Fibroblast of skin of left biceps (primary cell): ENCODE measurements at regions not wholly inside any gene's neighbourhood (a gene's known extent, or its start where the extent isn't known, plus 50 kb on each side); places are given as distances from the start of the nearest gene placed in this dataset.

ENCODE experiments used
- DNase-seq, 2 experiments: peaks; one replicate each; pipeline ENCODE4 v3.0.0-alpha.2; 2013; ENCODE audit warnings: low read depth in 2 of 2

DNA sequence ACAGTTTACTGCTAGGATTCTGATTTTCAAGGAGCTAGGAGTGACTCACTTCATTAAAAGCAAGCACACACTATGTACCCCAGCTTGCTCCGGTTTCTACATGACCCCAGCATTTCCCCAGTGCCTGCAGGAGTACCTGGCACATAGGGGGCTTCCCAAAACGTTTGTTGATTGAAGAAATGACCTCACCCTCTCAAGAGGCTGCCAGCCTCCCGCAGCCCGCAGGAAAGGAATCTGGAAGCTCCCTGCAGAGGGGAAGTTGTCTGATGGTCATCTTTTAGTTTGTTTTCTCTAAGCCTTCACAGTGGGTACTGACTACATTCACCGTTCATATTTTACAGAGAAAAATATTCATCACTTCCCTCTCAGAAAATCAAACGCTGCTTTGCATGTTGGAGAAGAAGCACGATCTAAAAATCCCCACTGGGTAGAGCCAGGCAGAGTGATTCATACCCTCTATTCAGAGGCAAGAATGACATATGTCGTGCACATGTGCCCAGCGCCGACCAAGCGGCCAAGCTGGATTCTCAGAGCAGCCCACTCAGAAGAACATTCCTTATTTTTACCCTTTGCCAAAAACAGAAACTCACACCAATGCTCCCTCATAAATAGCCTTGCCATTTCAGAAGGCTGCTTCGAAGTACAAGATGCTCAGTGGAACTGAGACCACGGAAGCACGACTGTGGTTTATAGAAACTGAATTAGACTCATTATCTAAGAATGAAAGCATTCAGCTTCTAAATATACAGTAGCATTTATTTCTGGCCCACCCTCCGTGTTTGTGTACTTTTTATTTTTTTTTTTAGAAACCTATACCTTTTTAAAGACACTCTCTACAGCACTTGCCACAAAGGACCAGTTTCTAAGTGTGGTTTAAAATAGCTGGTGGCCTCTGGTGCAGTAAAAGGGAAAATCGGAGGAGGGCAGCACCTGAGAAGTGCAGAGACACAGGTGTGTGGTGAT is 143.2 kb downstream of the MIS18A start:
- peak; percentile 63 to 70 for DNase-seq

DNA sequence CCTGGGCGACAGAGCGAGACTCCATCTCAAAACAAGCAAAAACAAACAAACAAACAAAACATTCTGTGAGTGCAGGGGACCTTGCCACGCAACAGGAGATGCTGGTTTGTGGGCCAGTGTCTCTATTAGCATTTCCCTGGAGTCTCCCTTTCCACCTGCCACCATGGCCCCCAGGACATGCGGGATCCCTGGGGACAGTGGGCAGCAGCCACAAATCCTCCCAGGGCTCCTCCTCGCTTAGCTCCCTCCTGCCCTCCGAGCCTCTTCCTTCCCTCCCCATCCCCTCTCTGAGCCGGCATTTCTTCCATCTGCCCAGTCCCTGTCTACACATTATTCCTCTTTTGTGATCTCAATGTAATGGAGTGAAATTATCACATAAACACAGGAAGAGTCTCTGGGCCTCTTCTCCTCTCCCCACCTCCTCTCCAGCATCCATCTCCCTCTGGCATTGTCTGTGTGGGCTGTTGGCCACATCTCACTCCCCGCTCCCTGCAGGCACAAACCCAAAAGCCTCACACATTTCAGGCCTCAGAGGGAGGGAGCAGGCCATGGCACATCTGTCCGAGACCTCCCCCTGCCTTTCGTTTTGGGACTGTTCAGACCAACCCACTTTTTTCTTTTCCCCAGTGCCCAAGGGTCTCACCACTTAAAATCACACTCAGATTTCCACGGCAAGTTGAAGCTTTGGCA is 144.3 kb downstream of the MIS18A start:
- no peak for DNase-seq

DNA sequence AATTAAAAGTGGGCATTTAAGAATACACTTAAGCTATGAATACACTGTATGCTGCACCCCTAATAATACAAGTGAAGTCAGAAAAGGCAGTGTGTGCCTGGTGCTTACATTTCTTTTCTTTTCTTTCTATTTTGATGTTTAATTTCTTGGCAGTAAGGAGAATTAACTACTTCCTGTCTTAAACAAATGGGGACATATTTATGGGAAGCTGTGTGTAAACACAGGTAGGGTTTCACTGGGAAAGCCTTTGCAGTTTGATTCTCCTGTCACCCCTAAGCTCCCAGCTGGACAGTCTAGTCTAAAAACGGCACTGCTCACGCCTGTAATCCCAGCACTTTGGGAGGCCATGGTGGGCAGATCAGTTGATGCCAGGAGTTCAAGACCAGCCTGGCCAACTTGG is 146.0 kb downstream of the MIS18A start:
- DNase-seq, result no peak

DNA sequence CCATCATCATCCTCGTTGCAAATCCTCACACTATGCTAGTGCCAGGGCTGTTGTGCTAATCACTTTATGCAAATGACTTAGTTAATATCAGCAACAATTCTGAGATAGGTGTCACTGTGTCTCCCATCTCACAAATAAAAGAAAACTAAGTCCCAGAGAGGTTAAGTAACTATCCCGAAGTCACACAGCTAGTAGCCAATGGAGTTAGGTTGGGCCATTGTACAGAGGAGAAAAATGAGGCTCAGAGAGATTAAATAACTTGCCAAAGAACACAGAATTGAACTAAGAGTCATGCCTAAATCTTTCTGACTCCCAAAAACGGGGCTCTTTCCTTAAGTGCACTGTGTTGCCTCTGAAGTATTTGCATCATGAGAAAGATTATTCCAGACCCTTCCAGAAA is 146.4 kb downstream of the MIS18A start:
- DNase-seq, result no peak

DNA sequence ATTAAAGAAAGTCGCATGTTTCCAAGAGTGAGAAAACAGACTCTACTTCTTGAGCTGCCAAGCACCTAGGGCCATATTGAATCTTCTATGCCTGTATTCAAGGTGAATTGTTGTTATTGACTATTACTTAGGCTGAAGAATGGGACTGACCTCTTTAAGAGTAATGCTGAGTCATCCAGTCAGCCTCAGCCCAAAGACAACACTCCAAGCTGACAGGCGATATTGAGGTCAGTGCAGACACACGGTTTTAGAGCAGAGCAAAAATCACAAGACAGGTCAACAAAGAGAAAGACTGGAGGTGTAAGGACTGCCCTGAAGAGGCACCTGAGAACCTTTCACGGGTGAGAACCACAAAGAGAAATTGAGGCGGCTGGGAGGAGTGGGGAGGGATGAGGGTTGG is 146.9 kb downstream of the MIS18A start:
- no peak for DNase-seq

DNA sequence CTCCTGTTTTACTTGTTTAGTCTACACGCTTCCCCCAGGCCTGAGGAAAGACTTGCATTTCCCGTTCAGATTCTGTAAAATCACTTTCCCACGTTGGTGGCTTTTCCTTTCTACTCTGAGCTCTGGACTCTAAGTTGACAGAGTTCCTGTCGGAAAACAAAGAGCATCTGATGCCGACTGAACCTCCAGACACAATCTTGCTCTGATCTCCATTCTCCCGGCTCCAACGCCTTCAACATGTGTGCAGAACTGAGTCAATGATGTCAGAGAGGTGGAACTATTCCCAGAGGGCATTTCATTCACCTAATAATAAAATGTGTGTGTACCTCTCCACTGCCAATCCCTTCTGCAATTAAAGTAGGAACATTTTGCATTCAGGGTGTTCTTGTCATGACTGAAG is 147.7 kb downstream of the MIS18A start:
- DNase-seq, result no peak

DNA sequence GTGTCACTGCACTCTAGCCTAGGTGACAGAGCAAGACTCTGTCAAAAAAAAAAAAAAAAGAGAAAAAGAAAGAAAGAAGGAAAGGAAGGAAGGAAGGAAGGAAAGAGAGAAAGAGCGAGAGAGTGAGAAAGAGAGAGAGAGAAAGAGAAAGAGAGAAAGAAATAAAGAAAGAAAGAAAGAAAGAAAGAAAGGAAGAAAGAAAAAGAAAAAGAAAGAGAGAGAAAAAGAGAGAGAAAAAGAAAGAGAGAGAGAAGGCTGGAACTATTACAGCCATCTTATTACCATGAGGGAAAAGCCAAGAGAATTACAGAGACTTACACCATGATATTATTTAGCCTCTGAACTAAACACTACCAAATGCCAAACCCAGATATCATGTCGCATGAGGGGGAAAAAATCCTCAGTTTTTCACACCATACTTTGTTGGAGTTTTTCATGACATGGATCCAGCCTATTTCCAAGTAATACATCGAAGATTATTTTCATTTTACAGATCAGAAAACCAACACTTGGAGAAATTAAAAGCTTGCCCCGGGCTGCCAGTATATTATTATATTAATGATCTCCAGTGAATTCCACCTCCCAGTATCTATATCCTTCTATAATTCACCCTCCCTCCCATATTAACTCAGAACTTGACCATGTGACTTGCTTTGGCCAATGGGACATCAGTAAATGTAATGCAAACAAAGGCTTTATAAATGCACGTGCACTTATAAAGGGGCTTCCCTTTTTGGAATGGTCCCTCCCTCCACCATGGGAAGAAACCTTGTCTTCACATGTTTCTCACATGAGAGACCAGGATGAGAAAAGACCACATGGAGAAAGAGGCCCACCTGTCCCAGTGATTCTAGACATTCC is 148.6 kb downstream of the MIS18A start:
- no peak for DNase-seq

DNA sequence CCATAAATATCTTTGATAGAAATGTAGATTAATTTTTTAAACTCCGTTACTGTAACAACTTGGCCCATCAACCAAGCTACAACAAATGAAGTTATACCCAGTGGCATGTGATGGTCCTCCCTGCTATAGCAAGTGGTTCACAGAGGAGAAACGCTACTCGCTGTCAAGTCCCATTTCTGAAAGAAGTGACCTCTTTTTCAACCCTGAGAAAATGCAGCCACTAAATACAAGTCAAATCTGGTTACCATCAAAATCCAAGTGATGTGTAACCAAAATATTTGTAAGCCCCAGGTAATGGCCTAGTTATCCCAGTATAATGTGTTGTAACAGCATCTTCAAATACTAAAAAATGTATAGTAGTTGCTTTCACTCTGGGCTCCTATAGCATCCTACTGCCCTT is 151.8 kb downstream of the MIS18A start:
- no peak for DNase-seq

DNA sequence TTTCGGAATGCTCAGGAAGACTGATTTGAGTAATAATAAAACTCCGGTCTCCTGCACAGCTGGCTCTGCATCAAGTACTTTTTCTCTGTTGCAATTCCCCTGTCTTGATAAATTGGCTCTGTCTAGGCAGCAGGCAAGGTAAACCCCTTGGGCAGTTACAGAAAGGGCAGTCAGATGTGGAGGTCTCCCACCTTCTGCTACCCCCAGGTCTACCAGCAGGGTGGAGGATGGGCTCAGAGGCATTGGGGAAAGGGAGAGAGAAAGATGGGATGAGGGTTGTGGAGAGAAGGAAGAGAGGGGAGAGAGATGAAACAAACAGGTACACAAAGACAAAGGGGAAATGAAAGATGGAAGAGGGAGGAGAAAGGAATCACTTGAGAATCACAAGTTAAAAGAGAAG is 156.8 kb downstream of the MIS18A start:
- no peak for DNase-seq

DNA sequence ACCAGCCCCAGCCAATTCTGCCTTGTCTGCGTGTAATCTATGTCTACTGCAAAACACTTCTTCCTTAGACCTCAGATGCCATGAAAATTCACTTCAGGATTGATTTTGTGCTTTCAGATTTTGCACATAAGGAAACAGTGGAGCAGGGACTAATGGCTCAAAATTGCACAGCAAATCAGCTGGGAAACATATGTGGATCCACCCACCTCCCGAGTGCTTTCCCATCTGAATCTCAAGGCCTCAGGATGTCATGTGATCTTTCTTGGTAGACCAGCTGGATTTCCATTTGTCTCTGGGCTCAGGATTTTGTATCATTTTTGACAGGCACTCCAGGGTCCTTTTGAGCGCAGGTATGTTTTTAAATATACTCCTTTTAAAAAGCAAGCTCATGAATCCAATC is 158.6 kb downstream of the MIS18A start:
- no peak for DNase-seq

DNA sequence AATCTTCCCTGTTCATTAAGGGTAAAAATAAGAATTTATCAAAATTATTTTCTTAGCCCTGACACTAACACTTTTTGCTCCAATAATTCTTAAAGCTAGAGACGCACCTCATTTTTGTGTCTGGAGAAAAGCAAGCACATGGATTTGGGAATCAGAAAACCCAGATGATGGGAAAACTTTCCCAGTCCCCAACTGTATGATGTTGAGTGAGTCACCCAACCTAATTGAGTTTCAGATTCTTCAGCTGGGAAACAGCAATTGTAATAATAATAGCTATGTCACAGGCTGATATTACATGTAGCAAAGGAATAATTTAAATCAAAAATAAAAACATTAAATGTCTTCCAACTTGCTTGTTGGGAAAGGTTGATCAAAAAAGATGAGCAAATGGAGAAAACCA is 159.0 kb downstream of the MIS18A start:
- DNase-seq, result no peak

DNA sequence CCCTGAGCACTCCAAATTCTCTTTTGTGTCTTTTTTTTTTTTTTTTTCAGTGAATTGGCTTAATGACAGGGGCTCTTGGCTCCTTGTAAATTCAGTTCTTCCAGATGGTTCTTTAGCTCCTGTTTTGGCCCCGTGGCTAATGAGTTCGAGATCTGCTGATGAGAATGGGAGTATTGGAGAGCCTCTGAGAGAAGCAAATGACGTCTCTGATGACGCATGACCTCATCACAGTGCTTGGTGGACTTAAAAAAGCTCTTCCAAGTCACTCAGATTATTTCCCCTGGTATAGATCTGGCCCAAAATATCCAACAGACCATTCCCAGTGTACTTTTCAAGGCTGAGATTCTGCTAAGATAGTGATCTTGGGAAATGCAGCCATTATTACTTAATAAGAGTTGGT is 159.5 kb downstream of the MIS18A start:
- no peak for DNase-seq

DNA sequence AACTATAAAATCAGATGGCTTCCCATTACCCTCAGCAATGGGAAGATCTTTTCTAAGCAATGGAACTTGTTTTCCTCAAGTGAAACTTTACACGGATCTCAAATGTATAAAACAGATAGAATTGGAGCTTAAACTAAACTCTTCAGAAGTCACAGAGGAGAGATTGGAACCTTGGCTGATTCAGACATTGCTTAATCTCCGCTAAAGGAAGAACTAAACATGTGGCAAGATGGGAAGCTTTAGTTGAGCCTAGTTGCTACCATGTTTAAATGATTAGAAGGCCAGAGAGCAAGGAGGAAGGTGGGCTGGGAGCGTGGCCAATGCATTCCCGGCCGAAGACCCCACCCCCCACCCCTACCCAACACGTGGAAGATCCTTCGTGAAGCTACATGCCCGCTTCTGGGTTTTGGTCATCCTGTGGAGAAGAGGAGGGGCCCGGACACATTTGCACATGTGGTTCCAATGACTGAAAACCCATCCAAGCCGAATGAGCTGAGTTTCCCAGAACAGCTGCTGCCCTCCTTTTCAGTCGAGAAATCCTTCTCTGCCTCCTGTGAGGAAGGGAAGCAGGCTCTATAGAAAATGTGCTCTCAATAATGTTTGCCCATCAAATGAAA is 164.3 kb downstream of the MIS18A start:
- peak; percentile 78 to 82 for DNase-seq

DNA sequence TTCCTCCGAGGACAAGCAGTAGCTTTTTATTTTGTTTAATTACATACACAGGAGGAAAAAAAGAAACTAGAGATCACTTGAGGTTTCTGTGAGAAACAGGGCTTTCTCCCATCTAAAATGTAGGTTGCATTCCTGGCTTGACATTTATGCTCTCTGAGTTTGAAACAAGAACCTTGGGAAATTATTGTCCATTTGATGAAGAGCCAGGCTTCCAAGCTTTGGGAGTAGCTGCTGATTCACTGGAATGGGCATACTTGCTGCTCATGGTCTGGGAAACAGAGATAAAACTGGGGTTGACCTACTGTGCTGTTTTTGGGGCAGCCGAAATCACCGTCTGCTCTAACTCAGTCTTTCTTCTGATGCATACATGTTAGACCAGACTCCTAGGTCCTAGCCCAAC is 165.4 kb downstream of the MIS18A start:
- DNase-seq, result no peak

DNA sequence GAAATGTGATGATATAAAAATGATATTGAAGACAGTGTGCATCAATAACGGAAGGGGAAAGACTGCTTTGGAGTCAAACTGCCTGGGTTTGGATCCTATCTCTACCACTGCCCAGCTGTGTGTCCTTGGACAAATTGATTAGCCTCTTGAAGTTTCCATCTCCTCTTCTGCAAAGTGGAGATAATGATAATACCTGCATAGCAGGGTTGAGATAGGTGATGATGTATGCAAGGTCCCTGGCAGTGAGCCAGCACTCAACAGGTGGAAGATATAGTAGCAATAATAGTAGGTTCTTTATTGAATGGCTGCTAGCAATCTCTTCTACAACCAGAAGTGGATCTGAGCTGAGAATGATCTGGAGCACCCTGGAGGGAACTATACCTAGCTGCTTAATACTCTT is 166.7 kb downstream of the MIS18A start:
- DNase-seq, result no peak

DNA sequence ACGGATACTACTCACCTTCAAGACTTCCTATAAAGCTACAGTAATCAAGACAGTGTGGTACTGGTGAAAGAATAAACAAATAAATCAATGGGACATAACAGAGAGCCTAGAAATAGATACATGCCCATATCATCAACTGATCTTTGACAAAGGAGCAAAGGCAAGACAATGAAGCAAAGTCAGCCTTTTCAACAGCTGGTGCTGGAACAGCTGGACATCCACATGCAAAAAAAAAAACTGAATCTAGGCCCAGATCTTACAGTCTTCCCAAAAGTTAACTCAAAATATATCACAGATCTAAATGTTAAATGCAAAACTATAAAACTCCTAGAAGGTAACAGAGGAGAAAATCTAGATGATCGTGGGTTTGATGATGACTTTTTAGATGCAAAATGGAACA is 170.3 kb downstream of the MIS18A start:
- DNase-seq, result no peak

DNA sequence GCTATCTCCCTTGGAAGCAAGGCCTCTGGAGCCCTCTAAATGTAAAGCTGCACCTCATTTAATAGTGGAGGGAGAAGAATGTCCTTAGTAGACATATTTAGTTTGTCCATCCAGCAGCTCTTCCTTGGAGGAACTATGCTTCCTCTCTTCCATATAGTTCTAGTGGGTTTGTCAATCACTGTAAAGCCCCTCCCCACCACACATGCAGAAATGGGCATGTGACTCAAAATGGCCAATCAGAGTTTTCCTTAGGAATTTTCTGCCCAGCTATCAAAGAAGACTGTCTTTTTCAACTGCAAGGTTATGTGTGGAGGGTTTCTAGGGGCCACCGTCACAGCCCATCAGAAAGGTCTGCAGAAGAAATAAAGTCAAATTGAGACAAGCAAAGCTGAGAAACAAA is 175.5 kb downstream of the MIS18A start:
- no peak for DNase-seq

DNA sequence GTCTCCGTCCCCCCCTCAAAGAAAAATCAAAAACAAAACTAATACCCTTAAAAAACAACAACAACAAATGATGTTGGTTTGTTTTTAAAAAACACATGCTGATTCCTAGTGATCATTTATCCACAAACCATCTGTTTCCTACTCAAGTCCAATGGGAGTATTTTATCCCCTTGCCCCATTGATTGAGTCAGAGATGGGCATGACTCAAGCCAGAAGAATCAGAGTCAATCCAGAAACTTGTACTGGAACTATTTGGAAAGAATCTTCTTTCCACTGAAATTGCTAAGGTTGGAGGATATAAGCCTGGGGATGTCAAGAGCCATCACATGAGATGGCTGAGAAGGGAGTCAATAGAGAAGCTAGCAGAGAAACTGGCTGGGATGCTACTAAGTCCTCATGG is 176.4 kb downstream of the MIS18A start:
- DNase-seq, result peak; percentile 53 to 56

DNA sequence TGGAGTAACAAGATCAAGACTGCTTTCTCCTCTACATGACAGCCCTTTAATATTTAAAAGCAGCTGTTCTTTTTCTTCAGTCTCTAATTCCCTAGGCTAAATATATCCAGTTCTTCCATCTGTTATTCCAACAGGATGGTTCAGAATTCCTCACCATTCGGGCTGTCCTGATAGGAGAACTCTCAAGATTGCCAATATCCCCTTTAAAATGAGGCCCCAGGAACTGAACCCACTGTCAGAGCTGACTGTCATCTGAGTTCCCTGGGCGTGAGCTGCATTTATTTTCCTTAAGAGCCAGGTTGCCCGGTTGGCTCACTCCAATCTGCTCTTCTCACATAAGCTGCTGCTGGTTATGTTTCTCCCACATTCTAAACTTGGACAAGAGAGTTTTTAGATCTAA is 177.6 kb downstream of the MIS18A start:
- DNase-seq, result no peak

DNA sequence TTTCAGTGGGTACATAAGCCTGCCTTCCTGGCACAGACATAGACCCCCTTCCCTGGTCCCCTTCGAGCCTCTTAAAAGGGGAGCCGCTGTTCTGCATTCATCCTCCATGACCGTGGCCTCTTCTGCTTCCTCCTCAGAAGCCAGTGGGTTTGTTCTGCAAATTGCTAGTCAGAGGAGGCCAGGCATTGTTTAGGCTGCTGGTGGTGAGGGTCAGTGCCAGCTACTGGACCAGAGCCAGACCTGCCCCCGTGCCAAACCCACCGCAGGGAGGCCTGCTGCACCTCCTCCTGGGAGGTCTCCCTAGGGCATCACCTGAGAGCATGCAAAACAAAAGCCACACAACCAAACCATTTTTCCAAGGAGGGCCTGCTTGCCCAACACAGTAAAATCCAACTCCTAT is 178.4 kb downstream of the MIS18A start:
- no peak for DNase-seq

DNA sequence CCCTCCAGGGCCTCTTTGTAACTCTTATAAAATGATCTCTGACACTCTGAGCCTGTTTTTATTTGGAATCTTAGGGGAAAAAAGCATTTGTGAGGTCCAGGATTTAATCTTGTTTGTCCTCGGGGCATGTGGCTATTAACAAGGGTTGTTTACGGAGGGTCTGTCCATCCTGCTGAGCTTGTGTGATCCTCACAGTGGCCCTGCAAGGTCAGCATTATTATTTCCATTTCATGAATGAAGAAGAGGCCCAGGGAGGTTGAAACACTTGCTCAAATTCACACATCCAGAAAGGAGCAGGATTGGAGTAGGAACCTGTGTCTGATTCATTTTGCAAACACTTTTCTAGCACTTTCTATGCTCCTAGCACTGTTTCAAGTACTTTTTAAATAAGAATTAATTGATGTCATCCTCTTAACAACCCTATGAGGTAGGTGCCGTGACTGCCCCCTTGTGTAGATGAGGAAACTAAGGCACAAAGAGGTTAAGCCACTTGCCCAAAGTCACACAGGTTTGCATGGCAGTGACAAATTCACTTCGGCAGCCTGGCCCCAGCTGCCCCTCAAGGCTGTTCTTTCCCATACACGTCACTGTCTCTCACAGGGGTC is 178.9 kb downstream of the MIS18A start:
- DNase-seq, result no peak
